ENCODE measurements at regions not wholly inside any gene's neighbourhood (a gene's known extent, or its start where the extent isn't known, plus 50 kb on each side); places are given as distances from the start of the nearest gene placed in this dataset.

- no peak for DNase-seq
Measured at GRCh38 chr12:71009430-71010142, 89.0 kb upstream of the PTPRR start.

GRCh38 chr12:71008616-71009015 is 88.1 kb upstream of the PTPRR start:
- DNase-seq: no peak

GRCh38 chr12:71007781-71008404 is 87.4 kb upstream of the PTPRR start:
- no peak for DNase-seq

DNA sequence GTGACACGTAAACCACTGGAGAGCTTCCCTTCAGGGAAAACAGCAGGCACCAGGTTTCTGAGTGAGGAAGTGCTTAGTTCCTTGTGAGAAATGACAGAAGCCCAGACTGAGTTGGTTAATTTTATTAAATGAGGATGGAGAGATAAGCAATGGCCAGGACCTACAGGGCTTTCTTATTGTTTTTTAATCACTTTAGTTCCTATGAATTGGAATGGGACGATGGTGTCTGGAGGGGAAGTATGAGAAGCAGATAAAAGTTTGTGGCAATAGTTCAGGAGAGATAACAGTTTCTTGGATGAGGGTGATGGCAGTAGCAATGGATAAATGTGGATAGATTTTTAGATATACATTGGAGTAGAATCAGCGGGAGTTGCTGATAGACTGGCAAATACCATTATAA is 86.5 kb upstream of the PTPRR start:
- no peak for DNase-seq

- no peak for DNase-seq
Measured at GRCh38 chr12:71005166-71005565, 84.6 kb upstream of the PTPRR start.

GRCh38 chr12:71004578-71004977 is 84.0 kb upstream of the PTPRR start:
- no peak for DNase-seq

DNA sequence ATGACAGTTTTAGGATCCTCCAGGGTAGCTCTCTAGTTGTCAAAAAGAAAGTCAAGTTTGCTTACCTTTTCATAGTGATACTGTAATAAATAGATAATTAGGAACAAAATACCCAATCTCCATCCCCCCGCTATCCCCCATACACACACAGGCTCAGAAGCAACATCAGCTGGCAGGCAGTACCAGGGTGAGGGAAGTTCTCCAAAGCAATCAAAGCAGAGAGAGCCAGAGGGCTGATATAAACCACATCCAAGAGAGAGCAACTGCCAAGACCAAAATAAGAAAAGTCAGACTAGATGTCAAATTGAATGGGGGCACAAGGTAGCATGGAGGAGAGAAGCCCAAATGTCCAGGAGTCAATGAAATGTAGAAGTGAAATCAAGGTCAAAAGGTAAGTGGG is 80.2 kb upstream of the PTPRR start:
- DNase-seq: no peak

- DNase-seq: no peak
Measured at GRCh38 chr12:71000255-71000654, 79.7 kb upstream of the PTPRR start.

GRCh38 chr12:70994217-70994788 is 73.8 kb upstream of the PTPRR start:
- DNase-seq: no peak

DNA sequence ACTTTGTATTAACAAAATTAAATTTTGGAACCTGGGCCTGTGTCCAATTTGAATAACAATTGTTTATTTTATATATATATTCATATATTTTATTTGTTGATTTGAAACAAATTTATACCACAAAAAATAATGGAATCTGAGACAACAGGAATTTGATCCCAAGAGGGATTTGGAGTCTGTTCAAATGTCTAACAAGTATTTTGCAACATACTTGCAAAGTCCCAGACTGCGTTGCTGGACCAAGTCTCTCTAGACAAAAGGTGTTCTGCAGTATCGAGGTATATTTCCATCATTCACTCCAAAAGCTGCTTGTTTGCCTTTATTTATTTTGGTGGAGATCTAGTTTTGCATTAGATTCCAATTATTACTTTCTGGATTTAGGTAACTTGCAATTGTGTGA is 68.7 kb upstream of the PTPRR start:
- DNase-seq: no peak

DNA sequence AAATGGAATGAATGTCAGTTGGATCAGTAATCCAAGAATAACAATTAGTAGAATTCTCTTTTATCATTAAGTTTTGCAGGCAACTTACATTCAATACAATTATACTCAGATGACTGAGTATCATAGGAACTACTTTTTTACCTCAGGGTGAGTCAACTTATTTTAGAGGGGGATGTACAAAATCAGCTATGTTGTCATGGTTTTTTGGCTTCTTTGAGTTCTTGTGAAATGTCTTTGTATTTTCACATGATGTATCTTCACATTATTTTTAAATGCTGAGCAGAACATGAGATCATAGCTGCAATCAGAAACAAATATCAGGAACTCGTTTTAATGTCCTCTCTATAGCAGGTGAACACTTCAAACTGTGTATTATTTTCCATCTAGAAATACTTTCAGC is 65.3 kb upstream of the PTPRR start:
- DNase-seq: no peak

- DNase-seq: no peak
Measured at GRCh38 chr12:70983692-70984091, 63.2 kb upstream of the PTPRR start.

- DNase-seq: no peak
Measured at GRCh38 chr12:70982991-70983390, 62.5 kb upstream of the PTPRR start.

GRCh38 chr12:70982286-70982685 is 61.7 kb upstream of the PTPRR start:
- no peak for DNase-seq

- no peak for DNase-seq
Measured at GRCh38 chr12:70971001-70971794, 50.7 kb upstream of the PTPRR start.
